Tibial artery (tissue), 4 donors: ENCODE measurements at regions not wholly inside any gene's neighbourhood (a gene's known extent, or its start where the extent isn't known, plus 50 kb on each side); places are given as distances from the start of the nearest gene placed in this dataset.

Source experiments
- DNase-seq, 2 donors: peaks; one replicate each; pipeline ENCODE4 v3.0.0-alpha.2; 2019
- H3K27ac ChIP-seq, 2 donors: fragments of 200-600 bp; sonication (generic) in 1 of 2; 1 replicate in 1 of 2; 2 replicates in 1 of 2; pipeline ENCODE4 v1.5.1; 2018 to 2019; ENCODE audit warnings: mild to moderate bottlenecking in 1 of 2
- H3K27me3 ChIP-seq, 2 donors: fragments of 200-600 bp; sonication (generic) in 1 of 2; one replicate each; pipeline versions ENCODE4 v1.5.1 to v1.6.0; 2016 to 2019
- H3K36me3 ChIP-seq, 3 donors: fragments of 200-600 bp; sonication (generic) in 2 of 3; one replicate each; pipeline ENCODE4 v1.5.1; 2016 to 2019; ENCODE audit warnings: mild to moderate bottlenecking in 2 of 3
- H3K4me1 ChIP-seq, 4 donors: fragments of 200-600 bp; sonication (generic) in 2 of 4; 1 replicate in 3 of 4; 2 replicates in 1 of 4; pipeline ENCODE4 v1.5.1; 2016 to 2019
- H3K4me3 ChIP-seq, 2 donors: fragments of 200-600 bp; sonication (generic) in 1 of 2; 1 replicate in 1 of 2; 2 replicates in 1 of 2; pipeline ENCODE4 v1.5.1; 2018 to 2019; ENCODE audit warnings: mild to moderate bottlenecking in 2 of 2
- H3K9me3 ChIP-seq, 3 donors: fragments of 200-600 bp; sonication (generic) in 1 of 3; one replicate each; pipeline ENCODE4 v1.5.1; 2016 to 2019
- CTCF ChIP-seq, 2 experiments: fragments of 200-600 bp in 1 of 2; fragments of 450-650 bp in 1 of 2; IDR thresholded peaks; one replicate each; pipeline ENCODE4 v1.5.1; 2017 to 2019; ENCODE audit warnings: antibody characterized with exemption in 2 of 2, mild to moderate bottlenecking in 1 of 2, moderate library complexity in 1 of 2
- intact Hi-C: fragments of 100-400 bp; cut with DNase I; formaldehyde crosslinking; loops from one replicate; pipeline ENCODE4 v1.15.0; 2023; ENCODE audit warnings: low total_unique reads

GRCh38 chr4:27985522-27985921, 1124.9 kb downstream of the STIM2 start:
- no peak for TF ChIP-seq CTCF (IDR thresholded peaks at IDR 0.05)
- Histone ChIP-seq H3K27me3 (no peaks in the 10 kb centered on the region), H3K36me3 (no peaks in the 10 kb centered on the region), H3K9me3 (no peaks in the 10 kb centered on the region), H3K4me1 (no peaks in the 10 kb centered on the region), H3K4me3 (no peak overlapping the region), H3K27ac (no peak overlapping the region)
- intact Hi-C loops, result no loop called here
- no peak for DNase-seq

- no peak for DNase-seq
- Histone ChIP-seq H3K27ac (no peak overlapping the region), H3K9me3 (no peaks in the 10 kb centered on the region), H3K4me1 (no peaks in the 10 kb centered on the region), H3K36me3 (no peaks in the 10 kb centered on the region), H3K27me3 (no peaks in the 10 kb centered on the region), H3K4me3 (no peak overlapping the region)
- no peak for TF ChIP-seq CTCF (IDR thresholded peaks at IDR 0.05)
- intact Hi-C loops, result no loop called here
Measured at GRCh38 chr4:27986476-27986875, 1125.8 kb downstream of the STIM2 start.

- Histone ChIP-seq H3K4me1 (no peaks in the 10 kb centered on the region), H3K27ac (no peak overlapping the region), H3K27me3 (no peaks in the 10 kb centered on the region), H3K9me3 (no peaks in the 10 kb centered on the region), H3K4me3 (no peak overlapping the region), H3K36me3 (no peaks in the 10 kb centered on the region)
- intact Hi-C loops, result no loop called here
- TF ChIP-seq CTCF (IDR thresholded peaks at IDR 0.05), result no peak
- no peak for DNase-seq
Measured at GRCh38 chr4:28001698-28002097, 1141.1 kb downstream of the STIM2 start.

- Histone ChIP-seq H3K36me3 (no peaks in the 10 kb centered on the region), H3K27ac (no peak overlapping the region), H3K4me3 (no peak overlapping the region), H3K27me3 (no peaks in the 10 kb centered on the region), H3K4me1 (no peaks in the 10 kb centered on the region), H3K9me3 (no peaks in the 10 kb centered on the region)
- intact Hi-C loops, result no loop called here
- DNase-seq, result no peak
- TF ChIP-seq CTCF (IDR thresholded peaks at IDR 0.05), result no peak
Measured at GRCh38 chr4:28004520-28004919, 1143.9 kb downstream of the STIM2 start.

- intact Hi-C loops, result no loop called here
- H3K27ac ChIP-seq, result no peak overlapping the region
- DNase-seq, result no peak
- no peak overlapping the region for H3K4me3 ChIP-seq
- no peaks in the 10 kb centered on the region for H3K36me3 ChIP-seq
- no peaks in the 10 kb centered on the region for H3K9me3 ChIP-seq
- no peak for TF ChIP-seq CTCF (IDR thresholded peaks at IDR 0.05)
- no peaks in the 10 kb centered on the region for H3K4me1 ChIP-seq
- H3K27me3 ChIP-seq, result no peaks in the 10 kb centered on the region
Measured at GRCh38 chr4:28006021-28006420, 1145.4 kb downstream of the STIM2 start.

- H3K27me3 ChIP-seq, result no peaks in the 10 kb centered on the region
- H3K36me3 ChIP-seq, result no peaks in the 10 kb centered on the region
- no peak overlapping the region for H3K27ac ChIP-seq
- no peaks in the 10 kb centered on the region for H3K9me3 ChIP-seq
- intact Hi-C loops, result no loop called here
- no peaks in the 10 kb centered on the region for H3K4me1 ChIP-seq
- no peak for DNase-seq
- H3K4me3 ChIP-seq, result no peak overlapping the region
- TF ChIP-seq CTCF (IDR thresholded peaks at IDR 0.05), result no peak
Measured at GRCh38 chr4:28007693-28008092, 1147.1 kb downstream of the STIM2 start.
